ENCODE measurements at regions not wholly inside any gene's neighbourhood (a gene's known extent, or its start where the extent isn't known, plus 50 kb on each side); places are given as distances from the start of the nearest gene placed in this dataset.
"Not testable (repeated sequence)": the region's sequence is repeated elsewhere in the genome, so short reads cannot be mapped to it uniquely, and the experiment has no call there.

GRCh38 chr15:20367093-20367492 is 174.5 kb downstream of the GOLGA6L6 start:
- no peak for DNase-seq

GRCh38 chr15:20363591-20363990 is 178.0 kb downstream of the GOLGA6L6 start:
- DNase-seq = not testable (repeated sequence)

GRCh38 chr15:20361091-20361490 is 180.5 kb downstream of the GOLGA6L6 start:
- DNase-seq = no peak

GRCh38 chr15:20358779-20359414 is 182.7 kb downstream of the GOLGA6L6 start:
- no peak for DNase-seq

GRCh38 chr15:20358066-20358778 is 183.4 kb downstream of the GOLGA6L6 start:
- no peak for DNase-seq

- no peak for DNase-seq
Measured at GRCh38 chr15:20357481-20358065, 184.0 kb downstream of the GOLGA6L6 start.

GRCh38 chr15:20356911-20357480 is 184.6 kb downstream of the GOLGA6L6 start:
- DNase-seq = no peak

GRCh38 chr15:20356444-20356910 is 185.1 kb downstream of the GOLGA6L6 start:
- peak; percentile 76 to 77 for DNase-seq

GRCh38 chr15:20355256-20355868 is 186.2 kb downstream of the GOLGA6L6 start:
- no peak for DNase-seq

GRCh38 chr15:20354884-20355223 is 186.7 kb downstream of the GOLGA6L6 start:
- not testable (repeated sequence) for DNase-seq

- DNase-seq = no peak
Measured at GRCh38 chr15:20353966-20354883, 187.4 kb downstream of the GOLGA6L6 start.

- no peak for DNase-seq
Measured at GRCh38 chr15:20352241-20353200, 189.1 kb downstream of the GOLGA6L6 start.

GRCh38 chr15:20351448-20351971 is 190.1 kb downstream of the GOLGA6L6 start:
- DNase-seq = no peak

- no peak for DNase-seq
Measured at GRCh38 chr15:20349774-20350498, 191.7 kb downstream of the GOLGA6L6 start.

GRCh38 chr15:20348900-20349773 is 192.5 kb downstream of the GOLGA6L6 start:
- no peak for DNase-seq

GRCh38 chr15:20348291-20348899 is 193.2 kb downstream of the GOLGA6L6 start:
- no peak for DNase-seq

GRCh38 chr15:20346082-20346805 is 195.4 kb downstream of the GOLGA6L6 start:
- DNase-seq = no peak
